GM12892 (cell line): ENCODE measurements at regions not wholly inside any gene's neighbourhood (a gene's known extent, or its start where the extent isn't known, plus 50 kb on each side); places are given as distances from the start of the nearest gene placed in this dataset.

ENCODE experiments used
- POLR2A ChIP-seq: IDR thresholded peaks from 2 replicates; pipeline ENCODE4 v1.6.1; 2011; ENCODE audit warnings: low read depth, low read length, control low read depth
- POLR2AphosphoS5 ChIP-seq: IDR thresholded peaks from 2 replicates; pipeline ENCODE4 v1.6.1; 2011; ENCODE audit warnings: low read depth, low read length, control low read depth
- TAF1 ChIP-seq: IDR thresholded peaks from 2 replicates; pipeline ENCODE4 v1.6.1; 2011; ENCODE audit warnings: low read depth, mild to moderate bottlenecking, control low read depth, low read length, borderline replicate concordance

DNA sequence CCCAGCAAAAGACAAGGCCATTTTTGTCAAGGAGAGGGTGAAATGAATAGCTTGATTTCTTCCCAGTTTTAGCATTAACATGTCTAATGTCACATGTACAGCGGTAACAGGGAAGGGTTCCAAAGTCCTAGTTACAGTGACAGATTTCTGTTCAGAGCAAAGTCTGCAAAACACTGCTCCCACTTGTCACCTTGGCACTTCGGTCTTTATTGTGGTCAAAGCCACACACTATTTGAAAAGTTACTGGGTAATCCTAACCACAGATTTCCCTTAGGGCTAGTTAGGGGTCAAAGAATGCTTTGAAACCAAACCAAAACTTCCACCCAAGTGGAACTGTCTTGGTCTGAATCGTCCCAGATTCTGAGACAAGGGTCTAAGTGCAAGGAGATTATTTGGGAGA, 455.6 kb downstream of the HS3ST3B1 start:
- TF ChIP-seq POLR2A, result no peak
- TF ChIP-seq POLR2AphosphoS5, result no peak
- no peak for TF ChIP-seq TAF1
